Tibial nerve (tissue), 3 donors: ENCODE measurements at regions not wholly inside any gene's neighbourhood (a gene's known extent, or its start where the extent isn't known, plus 50 kb on each side); places are given as distances from the start of the nearest gene placed in this dataset.

ENCODE experiments used
- POLR2A ChIP-seq, 2 donors: fragments of 450-650 bp; IDR thresholded peaks; one replicate each; pipeline ENCODE4 v1.6.1; 2017; ENCODE audit warnings: antibody characterized with exemption in 2 of 2, mild to moderate bottlenecking in 2 of 2, moderate library complexity in 2 of 2
- TF ChIP-seq, protein P1 (sequence below), 5 experiments: fragments of 200-600 bp in 3 of 5; fragments of 450-650 bp in 2 of 5; sonication (generic) in 3 of 5; IDR thresholded peaks; one replicate each; pipeline ENCODE4 v1.5.1; 2016 to 2019; ENCODE audit warnings: antibody characterized with exemption in 5 of 5, mild to moderate bottlenecking in 3 of 5, moderate library complexity in 2 of 5

DNA sequence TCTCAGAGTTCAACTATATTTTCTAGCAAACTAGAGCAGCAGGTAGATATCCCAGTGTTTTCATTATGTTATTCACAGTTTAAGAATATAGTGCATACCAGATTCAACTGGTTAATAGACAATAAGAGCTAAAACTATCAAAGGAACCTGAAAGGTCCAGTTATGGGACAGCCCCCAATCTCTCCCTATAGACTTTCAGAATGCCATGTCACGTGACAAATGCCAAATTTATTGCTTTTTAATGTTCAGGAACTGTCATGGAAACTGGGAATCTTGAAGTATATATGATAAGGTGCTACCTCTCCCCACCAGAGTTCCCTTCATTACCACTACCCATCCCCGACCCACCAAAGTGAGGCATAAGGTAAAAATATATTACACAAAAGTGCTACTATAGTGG is 629.0 kb upstream of the SEMA6A start:
- TF ChIP-seq, protein P1, sequence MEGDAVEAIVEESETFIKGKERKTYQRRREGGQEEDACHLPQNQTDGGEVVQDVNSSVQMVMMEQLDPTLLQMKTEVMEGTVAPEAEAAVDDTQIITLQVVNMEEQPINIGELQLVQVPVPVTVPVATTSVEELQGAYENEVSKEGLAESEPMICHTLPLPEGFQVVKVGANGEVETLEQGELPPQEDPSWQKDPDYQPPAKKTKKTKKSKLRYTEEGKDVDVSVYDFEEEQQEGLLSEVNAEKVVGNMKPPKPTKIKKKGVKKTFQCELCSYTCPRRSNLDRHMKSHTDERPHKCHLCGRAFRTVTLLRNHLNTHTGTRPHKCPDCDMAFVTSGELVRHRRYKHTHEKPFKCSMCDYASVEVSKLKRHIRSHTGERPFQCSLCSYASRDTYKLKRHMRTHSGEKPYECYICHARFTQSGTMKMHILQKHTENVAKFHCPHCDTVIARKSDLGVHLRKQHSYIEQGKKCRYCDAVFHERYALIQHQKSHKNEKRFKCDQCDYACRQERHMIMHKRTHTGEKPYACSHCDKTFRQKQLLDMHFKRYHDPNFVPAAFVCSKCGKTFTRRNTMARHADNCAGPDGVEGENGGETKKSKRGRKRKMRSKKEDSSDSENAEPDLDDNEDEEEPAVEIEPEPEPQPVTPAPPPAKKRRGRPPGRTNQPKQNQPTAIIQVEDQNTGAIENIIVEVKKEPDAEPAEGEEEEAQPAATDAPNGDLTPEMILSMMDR (IDR thresholded peaks at IDR 0.05) = no peak
- no peak for TF ChIP-seq POLR2A (IDR thresholded peaks at IDR 0.05)
